ENCODE measurements at regions not wholly inside any gene's neighbourhood (a gene's known extent, or its start where the extent isn't known, plus 50 kb on each side); places are given as distances from the start of the nearest gene placed in this dataset.

DNA sequence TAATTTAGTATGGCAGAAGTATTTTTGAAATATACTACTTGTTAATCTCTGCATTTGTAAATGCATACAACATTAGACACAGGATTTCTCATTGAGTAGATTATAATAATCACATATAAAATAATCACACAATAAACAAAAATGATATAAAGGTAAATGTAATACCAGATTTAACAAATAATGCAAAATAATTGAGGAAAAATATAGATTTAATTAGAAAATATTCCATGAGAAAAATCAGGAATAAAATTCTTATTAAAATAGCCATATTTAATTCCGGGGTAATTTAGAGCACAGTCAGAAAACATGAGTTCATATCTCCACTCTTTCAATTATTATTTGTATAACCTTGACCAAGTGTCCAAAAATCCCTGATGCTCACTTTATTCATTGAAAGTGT is 385.9 kb upstream of the SYT4 start:
- POLR2A ChIA-PET: no interaction called here
- ATAC-seq (ENCODE audit: low read depth): no peak

DNA sequence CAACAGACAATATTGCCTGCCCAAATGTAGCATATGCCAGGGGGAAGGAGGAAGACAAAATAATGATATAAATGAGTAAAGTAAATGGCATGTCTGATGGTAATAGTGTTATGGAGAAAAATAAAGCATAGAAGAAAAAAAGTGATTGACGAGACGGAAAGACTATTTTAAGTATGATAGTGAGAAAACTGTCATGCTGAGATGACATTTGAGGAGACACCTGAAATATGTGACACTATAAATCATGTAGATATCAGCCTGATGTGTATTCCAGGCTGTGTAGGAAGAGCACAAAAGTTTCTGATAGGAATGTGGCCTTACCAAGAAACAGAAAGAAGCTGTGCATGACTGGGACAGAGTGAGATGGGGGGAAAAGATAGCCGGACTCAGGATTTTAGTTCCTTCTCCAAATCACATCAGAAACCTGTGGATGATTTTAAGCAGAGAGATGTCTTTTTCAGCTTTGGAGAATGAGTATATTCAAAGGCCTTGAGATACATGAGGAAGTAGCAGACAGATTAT is 387.3 kb upstream of the SYT4 start:
- TF ChIP-seq, protein P1, sequence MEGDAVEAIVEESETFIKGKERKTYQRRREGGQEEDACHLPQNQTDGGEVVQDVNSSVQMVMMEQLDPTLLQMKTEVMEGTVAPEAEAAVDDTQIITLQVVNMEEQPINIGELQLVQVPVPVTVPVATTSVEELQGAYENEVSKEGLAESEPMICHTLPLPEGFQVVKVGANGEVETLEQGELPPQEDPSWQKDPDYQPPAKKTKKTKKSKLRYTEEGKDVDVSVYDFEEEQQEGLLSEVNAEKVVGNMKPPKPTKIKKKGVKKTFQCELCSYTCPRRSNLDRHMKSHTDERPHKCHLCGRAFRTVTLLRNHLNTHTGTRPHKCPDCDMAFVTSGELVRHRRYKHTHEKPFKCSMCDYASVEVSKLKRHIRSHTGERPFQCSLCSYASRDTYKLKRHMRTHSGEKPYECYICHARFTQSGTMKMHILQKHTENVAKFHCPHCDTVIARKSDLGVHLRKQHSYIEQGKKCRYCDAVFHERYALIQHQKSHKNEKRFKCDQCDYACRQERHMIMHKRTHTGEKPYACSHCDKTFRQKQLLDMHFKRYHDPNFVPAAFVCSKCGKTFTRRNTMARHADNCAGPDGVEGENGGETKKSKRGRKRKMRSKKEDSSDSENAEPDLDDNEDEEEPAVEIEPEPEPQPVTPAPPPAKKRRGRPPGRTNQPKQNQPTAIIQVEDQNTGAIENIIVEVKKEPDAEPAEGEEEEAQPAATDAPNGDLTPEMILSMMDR (IDR thresholded peaks at IDR 0.05): no peak
- Mint-ChIP-seq H3K27me3 (no peaks in the 10 kb centered on the region), H3K9me3 (no peaks in the 10 kb centered on the region), H3K4me3 (no peak overlapping the region), H3K27ac (no peak overlapping the region), H3K36me3 (ENCODE audit: low read depth) (no peaks in the 10 kb centered on the region), H3K4me1 (no peaks in the 10 kb centered on the region)
- CTCF ChIA-PET: no interaction called here
- intact Hi-C loops (cut with micrococcal nuclease): no loop called here
- DNase-seq: no peak
- no peak for ATAC-seq (ENCODE audit: low read depth)
- POLR2A ChIA-PET: no interaction called here

More for the DNA sequence above, 385.9 kb upstream of the SYT4 start:
- H3K4me3 Mint-ChIP-seq: no peak overlapping the region
- no peaks in the 10 kb centered on the region for H3K27me3 Mint-ChIP-seq
- H3K27ac Mint-ChIP-seq: no peak overlapping the region
- no peaks in the 10 kb centered on the region for H3K4me1 Mint-ChIP-seq
- no peaks in the 10 kb centered on the region for H3K9me3 Mint-ChIP-seq
- intact Hi-C loops (cut with micrococcal nuclease): no loop called here
- TF ChIP-seq, protein P1 (IDR thresholded peaks at IDR 0.05): no peak
- CTCF ChIA-PET: no interaction called here
- H3K36me3 Mint-ChIP-seq (ENCODE audit: low read depth): no peaks in the 10 kb centered on the region
- no peak for DNase-seq

DNA sequence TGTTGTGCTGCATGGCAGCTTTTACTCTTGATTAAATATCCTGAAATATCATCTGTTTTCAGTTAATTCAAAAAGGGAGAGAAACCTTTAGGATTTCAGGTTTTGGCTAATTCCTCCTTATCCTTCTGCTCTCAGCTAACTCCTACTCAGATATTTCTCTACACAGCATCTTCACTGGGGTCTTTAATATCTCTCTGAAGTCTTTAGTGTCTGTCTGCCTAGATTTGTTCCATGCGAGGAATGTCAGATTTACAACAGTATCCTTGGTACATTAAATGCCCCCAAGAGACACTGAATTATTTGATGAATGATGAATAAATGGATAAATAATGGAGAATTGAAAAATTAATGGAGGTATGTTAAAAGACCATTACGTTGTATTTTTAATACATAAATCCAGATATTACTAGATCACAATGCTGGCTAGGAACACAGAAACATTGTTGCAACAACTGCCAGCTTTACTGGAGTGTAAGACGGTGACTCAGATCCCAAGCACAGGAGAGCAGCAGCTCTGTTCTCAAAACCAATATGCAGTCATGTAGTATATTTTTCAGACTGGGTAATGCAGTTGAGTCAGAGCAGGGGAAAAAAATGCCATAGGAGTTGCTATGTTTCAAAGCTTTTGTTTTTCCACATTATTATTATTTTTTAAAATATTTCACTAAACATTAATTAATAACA is 388.0 kb upstream of the SYT4 start:
- Mint-ChIP-seq H3K27me3 (no peaks in the 10 kb centered on the region), H3K4me3 (no peak overlapping the region), H3K9me3 (no peaks in the 10 kb centered on the region), H3K27ac (no peak overlapping the region), H3K4me1 (no peaks in the 10 kb centered on the region), H3K36me3 (ENCODE audit: low read depth) (no peaks in the 10 kb centered on the region)
- CTCF ChIA-PET: no interaction called here
- POLR2A ChIA-PET: no interaction called here
- intact Hi-C loops (cut with micrococcal nuclease): no loop called here
- TF ChIP-seq, protein P1 (IDR thresholded peaks at IDR 0.05): no peak
- DNase-seq (no peak), ATAC-seq (ENCODE audit: low read depth) (no peak)

DNA sequence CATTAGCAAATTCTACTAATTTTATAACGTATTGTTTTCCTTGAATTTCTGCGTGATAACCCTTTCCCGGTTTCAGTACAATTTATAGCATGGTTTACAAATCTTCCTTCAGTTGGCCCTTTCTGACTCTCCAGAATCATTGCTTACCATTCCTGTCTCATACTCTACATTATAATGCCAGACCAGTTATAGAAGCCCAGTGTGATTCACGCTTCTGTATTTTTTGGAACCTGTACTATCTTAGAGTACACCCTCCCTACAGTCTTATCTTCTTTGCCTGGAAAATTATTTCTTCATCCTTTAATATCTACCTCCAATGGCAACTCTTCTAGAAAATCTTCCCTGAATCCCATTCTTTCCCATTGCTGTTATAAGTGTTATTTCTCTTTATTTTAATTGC is 391.6 kb upstream of the SYT4 start:
- Mint-ChIP-seq H3K9me3 (no peaks in the 10 kb centered on the region), H3K4me1 (no peaks in the 10 kb centered on the region), H3K27me3 (no peaks in the 10 kb centered on the region), H3K4me3 (no peak overlapping the region), H3K27ac (no peak overlapping the region), H3K36me3 (ENCODE audit: low read depth) (no peaks in the 10 kb centered on the region)
- CTCF ChIA-PET: no interaction called here
- ATAC-seq (ENCODE audit: low read depth): no peak
- DNase-seq: no peak
- TF ChIP-seq, protein P1 (IDR thresholded peaks at IDR 0.05): no peak
- POLR2A ChIA-PET: no interaction called here
- intact Hi-C loops (cut with micrococcal nuclease): no loop called here

DNA sequence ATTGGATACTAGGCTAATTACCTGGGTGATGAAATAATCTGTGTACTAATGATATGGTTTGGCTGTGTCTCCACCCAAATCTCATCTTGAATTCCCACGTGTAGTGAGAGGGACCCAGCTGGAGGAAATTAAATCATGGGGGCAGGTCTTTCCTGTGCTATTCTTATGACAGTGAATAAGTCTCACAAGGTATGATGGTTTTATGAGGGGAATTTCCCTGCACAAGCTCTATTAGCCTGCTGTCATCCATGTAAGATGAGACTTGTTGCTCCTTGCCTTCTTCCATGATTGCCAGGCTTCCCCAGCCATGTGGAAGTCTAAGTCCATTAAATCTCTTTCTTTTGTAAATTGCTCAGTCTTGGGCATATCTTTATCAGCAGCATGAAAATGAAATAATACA is 394.1 kb upstream of the SYT4 start:
- intact Hi-C loops (cut with micrococcal nuclease): no loop called here
- H3K4me3 Mint-ChIP-seq: no peak overlapping the region
- ATAC-seq (ENCODE audit: low read depth) (no peak), DNase-seq (no peak)
- H3K4me1 Mint-ChIP-seq: no peaks in the 10 kb centered on the region
- no peaks in the 10 kb centered on the region for H3K9me3 Mint-ChIP-seq
- H3K36me3 Mint-ChIP-seq (ENCODE audit: low read depth): no peaks in the 10 kb centered on the region
- POLR2A ChIA-PET: no interaction called here
- H3K27ac Mint-ChIP-seq: no peak overlapping the region
- no peaks in the 10 kb centered on the region for H3K27me3 Mint-ChIP-seq
- CTCF ChIA-PET: no interaction called here
- TF ChIP-seq, protein P1 (IDR thresholded peaks at IDR 0.05): no peak

Data from activated B cell treated with CpG ODN at 0.5 μM for 24 hours (primary cell).